ENCODE measurements at regions not wholly inside any gene's neighbourhood (a gene's known extent, or its start where the extent isn't known, plus 50 kb on each side); places are given as distances from the start of the nearest gene placed in this dataset.

DNA sequence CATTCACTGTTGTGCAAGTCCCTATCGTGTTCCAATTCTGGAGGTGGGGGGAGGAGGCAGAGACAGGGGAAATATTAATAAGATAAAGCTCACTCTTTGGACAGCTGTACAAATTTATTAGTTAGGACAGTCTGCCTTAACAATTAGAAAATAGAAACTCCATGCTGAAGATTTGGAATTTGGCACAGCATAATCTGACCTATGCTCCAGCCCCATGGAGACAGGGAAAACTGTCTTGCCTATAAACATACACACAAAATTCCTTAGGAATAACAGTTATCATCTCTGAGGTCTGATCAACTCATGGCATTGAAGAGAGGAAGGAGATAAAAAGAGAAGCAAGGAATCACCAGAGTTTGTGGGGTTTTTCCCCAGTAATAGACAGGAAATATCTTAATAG is 335.4 kb upstream of the MEOX2 start:
- Histone ChIP-seq H3K27me3 (replicated peaks; ENCODE audit: insufficient read depth, low read depth, low read length, poor library complexity) (peaks cover 14% of the 10 kb centered on the region), H3K4me1 (ENCODE audit: insufficient read depth, low read length, poor library complexity, severe bottlenecking) (no peaks in the 10 kb centered on the region), H3K9me3 (ENCODE audit: low read depth, low read length, poor library complexity, severe bottlenecking) (no peaks in the 10 kb centered on the region), H3K4me3 (ENCODE audit: low read depth, low read length, poor library complexity, severe bottlenecking) (no peak overlapping the region), H3K36me3 (ENCODE audit: insufficient read depth, low read length, poor library complexity, severe bottlenecking) (no peaks in the 10 kb centered on the region), H3K27ac (ENCODE audit: low read depth, low read length, poor library complexity, severe bottlenecking) (no peak overlapping the region)
- ChIA-PET POLR2A (ENCODE audit: low non-redundant PET) (no interaction called here), CTCF (no interaction called here)
- no TSS peak for BruUV-seq (replicated peaks)
- TF ChIP-seq, protein P1, sequence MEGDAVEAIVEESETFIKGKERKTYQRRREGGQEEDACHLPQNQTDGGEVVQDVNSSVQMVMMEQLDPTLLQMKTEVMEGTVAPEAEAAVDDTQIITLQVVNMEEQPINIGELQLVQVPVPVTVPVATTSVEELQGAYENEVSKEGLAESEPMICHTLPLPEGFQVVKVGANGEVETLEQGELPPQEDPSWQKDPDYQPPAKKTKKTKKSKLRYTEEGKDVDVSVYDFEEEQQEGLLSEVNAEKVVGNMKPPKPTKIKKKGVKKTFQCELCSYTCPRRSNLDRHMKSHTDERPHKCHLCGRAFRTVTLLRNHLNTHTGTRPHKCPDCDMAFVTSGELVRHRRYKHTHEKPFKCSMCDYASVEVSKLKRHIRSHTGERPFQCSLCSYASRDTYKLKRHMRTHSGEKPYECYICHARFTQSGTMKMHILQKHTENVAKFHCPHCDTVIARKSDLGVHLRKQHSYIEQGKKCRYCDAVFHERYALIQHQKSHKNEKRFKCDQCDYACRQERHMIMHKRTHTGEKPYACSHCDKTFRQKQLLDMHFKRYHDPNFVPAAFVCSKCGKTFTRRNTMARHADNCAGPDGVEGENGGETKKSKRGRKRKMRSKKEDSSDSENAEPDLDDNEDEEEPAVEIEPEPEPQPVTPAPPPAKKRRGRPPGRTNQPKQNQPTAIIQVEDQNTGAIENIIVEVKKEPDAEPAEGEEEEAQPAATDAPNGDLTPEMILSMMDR (conservative IDR thresholded peaks at IDR 0.05; ENCODE audit: low read depth, low read length): no peak
- TF ChIP-seq EZH2 (IDR thresholded peaks at IDR 0.05; ENCODE audit: borderline replicate concordance, low read depth, low read length, poor library complexity, severe bottlenecking): no peak
- DNase-seq (ENCODE audit: low spot score): no peak
- intact Hi-C loops (cut with micrococcal nuclease; ENCODE audit: unreplicated experiment): loop anchor here (10.0 kb wide), 1 partner anchor 57 kb away; no protein-coding TSS in a partner anchor

DNA sequence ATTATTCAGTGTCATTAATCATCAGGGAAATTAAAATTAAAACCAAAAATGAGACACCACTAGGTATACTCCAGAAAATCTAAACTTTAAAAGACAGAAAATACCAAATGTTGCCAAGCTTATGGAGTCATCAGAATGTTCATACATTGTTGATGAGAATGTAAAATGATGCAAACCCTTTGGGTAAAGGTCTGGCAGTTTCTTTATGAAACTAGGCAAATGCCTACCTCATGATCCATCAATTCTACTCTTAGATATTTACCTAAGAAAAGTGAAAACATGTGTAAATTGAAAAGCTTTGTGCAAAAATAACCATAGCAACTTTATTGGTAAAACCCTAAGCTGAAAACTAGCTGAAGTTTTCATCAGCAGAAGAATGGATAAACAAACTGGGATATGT is 329.5 kb upstream of the MEOX2 start:
- no TSS peak for BruUV-seq (replicated peaks)
- no peaks in the 10 kb centered on the region for H3K4me1 ChIP-seq (ENCODE audit: insufficient read depth, low read length, poor library complexity, severe bottlenecking)
- DNase-seq (ENCODE audit: low spot score): no peak
- TF ChIP-seq, protein P1 (conservative IDR thresholded peaks at IDR 0.05; ENCODE audit: low read depth, low read length): no peak
- no peak for TF ChIP-seq EZH2 (IDR thresholded peaks at IDR 0.05; ENCODE audit: borderline replicate concordance, low read depth, low read length, poor library complexity, severe bottlenecking)
- ChIA-PET CTCF (no interaction called here), POLR2A (ENCODE audit: low non-redundant PET) (no interaction called here)
- H3K4me3 ChIP-seq (ENCODE audit: low read depth, low read length, poor library complexity, severe bottlenecking): no peak overlapping the region
- no peaks in the 10 kb centered on the region for H3K9me3 ChIP-seq (ENCODE audit: low read depth, low read length, poor library complexity, severe bottlenecking)
- no peak overlapping the region for H3K27ac ChIP-seq (ENCODE audit: low read depth, low read length, poor library complexity, severe bottlenecking)
- intact Hi-C loops (cut with micrococcal nuclease; ENCODE audit: unreplicated experiment): no loop called here
- H3K27me3 ChIP-seq (replicated peaks; ENCODE audit: insufficient read depth, low read depth, low read length, poor library complexity): peaks cover 5% of the 10 kb centered on the region
- no peaks in the 10 kb centered on the region for H3K36me3 ChIP-seq (ENCODE audit: insufficient read depth, low read length, poor library complexity, severe bottlenecking)

GRCh38 chr7:16014031-16014430 is 327.5 kb upstream of the MEOX2 start:
- no peak overlapping the region for H3K4me3 ChIP-seq (ENCODE audit: low read depth, low read length, poor library complexity, severe bottlenecking)
- no peaks in the 10 kb centered on the region for H3K36me3 ChIP-seq (ENCODE audit: insufficient read depth, low read length, poor library complexity, severe bottlenecking)
- intact Hi-C loops (cut with micrococcal nuclease; ENCODE audit: unreplicated experiment): no loop called here
- no peak overlapping the region for H3K27ac ChIP-seq (ENCODE audit: low read depth, low read length, poor library complexity, severe bottlenecking)
- no peaks in the 10 kb centered on the region for H3K9me3 ChIP-seq (ENCODE audit: low read depth, low read length, poor library complexity, severe bottlenecking)
- ChIA-PET CTCF (no interaction called here), POLR2A (ENCODE audit: low non-redundant PET) (interaction anchor here (0.6 kb wide), 1 partner anchor 1977 kb away, joined by 3 read pairs; no protein-coding TSS in a partner anchor)
- no peaks in the 10 kb centered on the region for H3K4me1 ChIP-seq (ENCODE audit: insufficient read depth, low read length, poor library complexity, severe bottlenecking)
- TF ChIP-seq, protein P1 (conservative IDR thresholded peaks at IDR 0.05; ENCODE audit: low read depth, low read length): no peak
- TF ChIP-seq EZH2 (IDR thresholded peaks at IDR 0.05; ENCODE audit: borderline replicate concordance, low read depth, low read length, poor library complexity, severe bottlenecking): no peak
- no peaks in the 10 kb centered on the region for H3K27me3 ChIP-seq (replicated peaks; ENCODE audit: insufficient read depth, low read depth, low read length, poor library complexity)
- no TSS peak for BruUV-seq (replicated peaks)
- no peak for DNase-seq (ENCODE audit: low spot score)

Data from A673 (cell line).